ENCODE measurements at regions not wholly inside any gene's neighbourhood (a gene's known extent, or its start where the extent isn't known, plus 50 kb on each side); places are given as distances from the start of the nearest gene placed in this dataset.
"Not testable (repeated sequence)": the region's sequence is repeated elsewhere in the genome, so short reads cannot be mapped to it uniquely, and the experiment has no call there.

- DNase-seq (ENCODE audit: low spot score in 2 of 2): no peak
- Histone ChIP-seq H3K27ac (no peak overlapping the region), H3K27me3 (no peaks in the 10 kb centered on the region), H3K4me3 (no peak overlapping the region), H3K36me3 (no peaks in the 10 kb centered on the region), H3K4me1 (no peaks in the 10 kb centered on the region), H3K9me3 (no peaks in the 10 kb centered on the region)
- no peak for TF ChIP-seq EP300 (IDR thresholded peaks at IDR 0.05)
- TF ChIP-seq POLR2AphosphoS5 (IDR thresholded peaks at IDR 0.05): no peak
- TF ChIP-seq CTCF (IDR thresholded peaks at IDR 0.05): no peak
- no peak for TF ChIP-seq POLR2A (IDR thresholded peaks at IDR 0.05)
- 75% methylated on average over 2 of the region's 2 CpGs for WGBS
These were observed 491.2 kb downstream of the SUCLG1 start for GRCh38 chr2:83967854-83968253.

GRCh38 chr2:83966946-83967345 is 492.1 kb downstream of the SUCLG1 start:
- not testable (repeated sequence) for H3K9me3 ChIP-seq; H3K27ac ChIP-seq; H3K4me3 ChIP-seq; H3K4me1 ChIP-seq; DNase-seq (ENCODE audit: low spot score in 2 of 2); H3K27me3 ChIP-seq; H3K36me3 ChIP-seq
- 93% methylated on average over 3 of the region's 3 CpGs for WGBS

DNA sequence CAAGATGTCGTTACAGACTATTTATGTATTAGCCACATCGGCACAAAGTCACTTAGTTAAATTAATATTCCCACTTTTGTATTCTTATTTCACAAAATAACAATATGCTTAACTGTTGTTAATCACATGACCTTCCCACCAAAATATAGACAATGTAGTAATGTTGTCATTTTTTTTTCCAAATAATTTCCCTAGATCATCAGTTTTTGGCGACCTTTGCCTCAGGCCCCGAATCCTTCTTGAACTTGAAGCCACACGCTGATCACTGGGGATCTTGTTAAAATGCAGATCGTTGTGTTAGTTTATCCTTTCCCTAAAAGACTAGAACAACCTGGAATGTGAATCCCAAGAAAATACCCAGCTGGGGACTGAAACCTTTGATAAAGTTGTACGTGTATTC is 497.6 kb downstream of the SUCLG1 start:
- H3K27me3 ChIP-seq: no peaks in the 10 kb centered on the region
- WGBS: 81% methylated on average over 7 of the region's 7 CpGs
- H3K9me3 ChIP-seq: no peaks in the 10 kb centered on the region

DNA sequence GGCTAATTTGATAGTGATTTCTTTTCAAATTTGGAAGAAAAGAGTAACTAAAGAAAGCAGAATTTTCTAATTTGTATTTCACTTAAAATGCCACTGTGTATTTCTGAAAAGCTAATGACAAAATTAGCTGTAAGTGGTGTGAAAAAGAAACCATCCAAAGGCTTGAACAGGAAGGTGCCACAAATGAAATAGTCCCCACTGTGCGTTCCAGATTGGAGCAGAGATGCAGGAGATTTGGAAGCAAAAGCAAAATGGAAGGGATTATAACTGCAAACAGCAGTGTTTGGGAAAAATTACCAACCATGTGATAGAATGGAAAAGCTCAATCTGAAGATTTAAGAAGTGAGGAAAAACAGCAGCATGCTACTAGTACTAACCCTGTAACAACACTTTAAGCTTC is 498.7 kb downstream of the SUCLG1 start:
- H3K4me1 ChIP-seq: no peaks in the 10 kb centered on the region
- no peaks in the 10 kb centered on the region for H3K36me3 ChIP-seq
- no peaks in the 10 kb centered on the region for H3K9me3 ChIP-seq
- no peak overlapping the region for H3K4me3 ChIP-seq
- no peaks in the 10 kb centered on the region for H3K27me3 ChIP-seq
- DNase-seq (ENCODE audit: low spot score in 2 of 2): no peak
- no peak overlapping the region for H3K27ac ChIP-seq
- WGBS: 82% methylated on average over 1 of the region's 1 CpG
- TF ChIP-seq POLR2AphosphoS5 (IDR thresholded peaks at IDR 0.05) (no peak), CTCF (IDR thresholded peaks at IDR 0.05) (no peak), POLR2A (IDR thresholded peaks at IDR 0.05) (no peak), EP300 (IDR thresholded peaks at IDR 0.05) (no peak)

More for the DNA sequence above, 497.6 kb downstream of the SUCLG1 start:
- TF ChIP-seq CTCF (IDR thresholded peaks at IDR 0.05) (no peak), POLR2A (IDR thresholded peaks at IDR 0.05) (no peak), POLR2AphosphoS5 (IDR thresholded peaks at IDR 0.05) (no peak), EP300 (IDR thresholded peaks at IDR 0.05) (no peak)
- H3K4me3 ChIP-seq: no peak overlapping the region
- H3K4me1 ChIP-seq: no peaks in the 10 kb centered on the region
- H3K36me3 ChIP-seq: no peaks in the 10 kb centered on the region
- H3K27ac ChIP-seq: no peak overlapping the region
- no peak for DNase-seq (ENCODE audit: low spot score in 2 of 2)

- 73% methylated on average over 2 of the region's 2 CpGs for WGBS
- TF ChIP-seq POLR2AphosphoS5 (IDR thresholded peaks at IDR 0.05) (no peak), EP300 (IDR thresholded peaks at IDR 0.05) (no peak), CTCF (IDR thresholded peaks at IDR 0.05) (no peak)
- no peak overlapping the region for H3K27ac ChIP-seq
- H3K4me3 ChIP-seq: no peak overlapping the region
- no peaks in the 10 kb centered on the region for H3K36me3 ChIP-seq
- DNase-seq (ENCODE audit: low spot score in 2 of 2): no peak
- H3K4me1 ChIP-seq: no peaks in the 10 kb centered on the region
- no peaks in the 10 kb centered on the region for H3K9me3 ChIP-seq
- no peaks in the 10 kb centered on the region for H3K27me3 ChIP-seq
These were observed 499.8 kb downstream of the SUCLG1 start for GRCh38 chr2:83959266-83959665.

DNA sequence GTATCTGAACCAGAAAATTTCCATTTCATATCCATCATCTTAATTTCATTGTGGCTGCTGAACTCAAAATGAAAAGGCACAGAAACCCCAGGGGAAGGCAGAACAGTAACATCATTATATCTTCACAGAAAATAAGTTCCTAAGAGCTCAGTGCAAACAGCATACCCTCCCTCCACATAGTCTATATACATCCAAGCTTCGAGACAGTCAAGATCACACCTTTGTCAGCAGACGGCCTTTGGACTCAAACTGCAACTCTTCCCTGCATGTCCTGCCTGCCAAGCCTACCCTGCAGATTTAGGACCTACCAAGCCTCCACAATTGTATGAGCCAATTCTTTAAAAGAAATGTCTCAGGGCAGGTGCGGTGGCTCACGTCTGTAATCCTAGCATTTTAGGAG is 502.1 kb downstream of the SUCLG1 start:
- Histone ChIP-seq H3K4me1 (no peaks in the 10 kb centered on the region), H3K9me3 (no peaks in the 10 kb centered on the region), H3K4me3 (no peak overlapping the region), H3K27me3 (no peaks in the 10 kb centered on the region), H3K27ac (no peak overlapping the region), H3K36me3 (no peaks in the 10 kb centered on the region)
- no peak for TF ChIP-seq CTCF (IDR thresholded peaks at IDR 0.05)
- no peak for TF ChIP-seq POLR2AphosphoS5 (IDR thresholded peaks at IDR 0.05)
- no peak for TF ChIP-seq POLR2A (IDR thresholded peaks at IDR 0.05)
- no peak for TF ChIP-seq EP300 (IDR thresholded peaks at IDR 0.05)
- 84% methylated on average over 4 of the region's 4 CpGs for WGBS
- DNase-seq (ENCODE audit: low spot score in 2 of 2): no peak
